Karpas-422 (cell line): ENCODE measurements at regions not wholly inside any gene's neighbourhood (a gene's known extent, or its start where the extent isn't known, plus 50 kb on each side); places are given as distances from the start of the nearest gene placed in this dataset.

Source experiments
- DNase-seq: peaks from one replicate; pipeline ENCODE4 v3.0.0-alpha.2; 2015
- H2AFZ ChIP-seq: fragments of 200-600 bp; sonication (generic); 2 replicates; pipeline ENCODE4 v1.6.1; 2014; ENCODE audit warnings: antibody characterized with exemption, low read length, mixed read lengths
- H3K27ac ChIP-seq: fragments of 200-600 bp; sonication (generic); 2 replicates; pipeline ENCODE4 v1.5.1; 2014; ENCODE audit warnings: mild to moderate bottlenecking, low read length, moderate library complexity
- H3K27me3 ChIP-seq: fragments of 200-600 bp; sonication (generic); 2 replicates; pipeline ENCODE4 v1.6.1; 2014; ENCODE audit warnings: low read length, mixed read lengths
- H3K36me3 ChIP-seq: fragments of 200-600 bp; sonication (generic); 2 replicates; pipeline ENCODE4 v1.6.1; 2014; ENCODE audit warnings: low read length, mixed read lengths; ENCODE audit not compliant: insufficient read depth
- H3K4me1 ChIP-seq: fragments of 200-600 bp; sonication (generic); 2 replicates; pipeline ENCODE4 v1.6.1; 2014; ENCODE audit warnings: mild to moderate bottlenecking, low read length, mixed read lengths
- H3K4me2 ChIP-seq: fragments of 200-600 bp; sonication (generic); 2 replicates; pipeline ENCODE4 v1.6.1; 2014; ENCODE audit warnings: low read length, low read depth, mild to moderate bottlenecking; ENCODE audit not compliant: poor library complexity, severe bottlenecking
- H3K4me3 ChIP-seq: fragments of 200-600 bp; sonication (generic); 2 replicates; pipeline ENCODE4 v1.5.1; 2014; ENCODE audit warnings: mild to moderate bottlenecking, antibody characterized with exemption, low read length, mixed read lengths
- H3K79me2 ChIP-seq: fragments of 200-600 bp; sonication (generic); 2 replicates; pipeline ENCODE4 v1.6.1; 2014; ENCODE audit warnings: mild to moderate bottlenecking, low read length, mixed read lengths
- H3K9ac ChIP-seq: fragments of 200-600 bp; sonication (generic); 2 replicates; pipeline ENCODE4 v1.6.0; 2014; ENCODE audit warnings: low read length
- H3K9me2 ChIP-seq: fragments of 200-600 bp; sonication (generic), shearing (Covaris generic); replicated peaks from 2 replicates; pipeline ENCODE4 v1.6.0; 2014; ENCODE audit warnings: mild to moderate bottlenecking, low read length, moderate library complexity; ENCODE audit not compliant: insufficient read depth
- H3K9me3 ChIP-seq: fragments of 300-700, 200-600 bp; sonication (generic); 2 replicates; pipeline ENCODE4 v1.6.1; 2014; ENCODE audit warnings: low read length, mixed read lengths
- H4K20me1 ChIP-seq: fragments of 200-600 bp; sonication (generic); 2 replicates; pipeline ENCODE4 v1.6.1; 2014; ENCODE audit warnings: mild to moderate bottlenecking, antibody characterized with exemption, low read length, low read depth; ENCODE audit not compliant: insufficient read depth

DNA sequence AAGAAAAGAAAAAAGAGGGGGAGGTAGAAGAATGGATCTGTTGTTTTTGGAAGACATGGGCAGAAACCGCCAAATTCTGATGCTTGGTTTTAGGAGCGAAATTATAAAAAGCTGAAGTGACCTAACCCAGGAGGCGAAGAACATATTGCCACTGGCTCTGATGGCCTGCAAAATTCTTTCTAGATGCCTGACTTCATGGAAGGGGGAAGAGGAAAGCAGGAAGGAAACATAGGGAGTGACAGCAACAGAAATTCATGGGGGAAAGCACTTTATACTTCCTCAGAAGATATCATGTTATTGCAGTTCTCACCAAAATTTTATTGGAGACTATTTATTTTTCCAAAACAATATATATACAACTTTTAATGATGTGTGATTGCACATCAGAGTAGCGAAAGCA, 213.5 kb downstream of the DLEU7 start:
- Histone ChIP-seq H4K20me1 (no peaks in the 10 kb centered on the region), H2AFZ (no peak overlapping the region)

DNA sequence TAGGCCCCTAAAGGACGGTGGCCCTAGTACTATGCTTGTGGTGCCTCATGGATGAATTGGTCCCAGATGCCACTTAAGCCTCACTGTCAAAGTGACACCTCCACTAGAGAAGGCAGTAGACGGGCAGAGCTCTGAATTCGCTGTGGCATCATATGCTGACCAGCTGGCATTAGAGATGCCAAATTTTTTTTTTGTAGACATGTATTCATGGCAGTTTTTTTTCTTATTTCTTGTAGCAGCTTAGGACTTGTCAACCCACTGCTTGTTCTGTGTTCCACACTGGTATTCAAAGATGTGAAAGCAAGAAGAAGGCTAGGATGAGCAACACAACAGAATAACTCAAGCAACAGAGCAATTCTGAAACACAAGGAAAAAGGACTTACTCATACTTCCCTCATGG, 212.5 kb downstream of the DLEU7 start:
- H4K20me1 ChIP-seq, result no peaks in the 10 kb centered on the region
- no peak overlapping the region for H3K4me3 ChIP-seq
- no peak overlapping the region for H3K9ac ChIP-seq
- H2AFZ ChIP-seq, result no peak overlapping the region
- peaks cover 28% of the 10 kb centered on the region for H3K4me1 ChIP-seq
- no peaks in the 10 kb centered on the region for H3K9me2 ChIP-seq
- DNase-seq, result no peak
- H3K4me2 ChIP-seq, result no peak overlapping the region
- no peak overlapping the region for H3K27ac ChIP-seq
- no peaks in the 10 kb centered on the region for H3K27me3 ChIP-seq
- no peaks in the 10 kb centered on the region for H3K9me3 ChIP-seq
- H3K36me3 ChIP-seq, result no peaks in the 10 kb centered on the region
- no peaks in the 10 kb centered on the region for H3K79me2 ChIP-seq

More for the DNA sequence above, 213.5 kb downstream of the DLEU7 start:
- H3K27me3 ChIP-seq, result no peaks in the 10 kb centered on the region
- H3K27ac ChIP-seq, result no peak overlapping the region
- no peak overlapping the region for H3K4me2 ChIP-seq
- no peaks in the 10 kb centered on the region for H3K9me2 ChIP-seq
- H3K9me3 ChIP-seq, result no peaks in the 10 kb centered on the region
- no peaks in the 10 kb centered on the region for H3K36me3 ChIP-seq
- H3K4me3 ChIP-seq, result no peak overlapping the region
- peaks cover 17% of the 10 kb centered on the region for H3K4me1 ChIP-seq
- DNase-seq, result no peak
- H3K79me2 ChIP-seq, result no peaks in the 10 kb centered on the region
- H3K9ac ChIP-seq, result no peak overlapping the region

DNA sequence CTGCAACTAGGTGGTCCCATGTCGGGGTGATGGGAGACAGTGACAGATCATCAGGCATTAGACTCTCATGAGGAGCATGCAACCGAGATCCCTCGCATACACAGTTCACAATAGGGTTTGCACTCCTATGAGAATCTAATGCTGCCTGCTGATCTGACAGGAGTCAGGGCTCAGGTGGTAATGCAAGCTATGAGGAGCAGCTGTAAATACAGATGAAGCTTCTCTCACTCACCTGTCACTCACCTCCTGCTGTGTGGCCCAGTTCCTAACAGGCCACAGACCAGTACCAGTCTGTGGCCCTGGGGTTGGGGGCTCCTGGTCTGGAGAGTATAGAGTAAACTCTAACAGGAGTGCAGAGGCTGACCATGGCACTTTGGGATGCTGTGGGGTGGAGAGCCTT, 209.2 kb downstream of the DLEU7 start:
- Histone ChIP-seq H2AFZ (0 out of 2 replicates have a peak overlapping the region, but pooled peaks have one; percentile 79), H3K9me2 (no peaks in the 10 kb centered on the region), H3K4me1 (peaks cover 41% of the 10 kb centered on the region), H3K36me3 (no peaks in the 10 kb centered on the region), H3K27ac (peak overlapping the region; percentile 90; the same call in 1 of the 2 replicates), H3K27me3 (no peaks in the 10 kb centered on the region), H4K20me1 (no peaks in the 10 kb centered on the region), H3K9me3 (no peaks in the 10 kb centered on the region), H3K4me2 (no peak overlapping the region), H3K4me3 (no peak overlapping the region), H3K79me2 (no peaks in the 10 kb centered on the region), H3K9ac (no peak overlapping the region)
- DNase-seq, result no peak

DNA sequence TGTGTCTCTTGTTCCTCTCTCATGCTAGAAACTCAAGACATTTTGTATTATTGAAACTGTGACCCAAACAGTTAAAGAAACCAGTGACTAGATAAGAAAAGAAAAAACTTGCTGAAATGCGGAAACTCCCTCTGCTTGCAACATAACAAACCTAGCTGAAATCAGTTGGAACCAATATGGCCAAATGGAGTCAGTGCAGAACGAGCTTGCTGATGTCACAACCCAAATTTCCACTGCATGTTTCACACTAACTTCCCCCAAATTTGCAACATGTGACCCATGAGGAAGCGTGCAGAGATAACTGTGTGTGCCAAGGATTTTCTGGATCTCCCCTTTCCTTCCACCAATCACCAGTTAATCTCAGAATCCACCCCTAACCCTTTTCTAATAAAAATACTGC, 208.0 kb downstream of the DLEU7 start:
- Histone ChIP-seq H3K4me2 (peak overlapping the region; percentile 69), H3K9me2 (no peaks in the 10 kb centered on the region), H3K79me2 (no peaks in the 10 kb centered on the region), H4K20me1 (no peaks in the 10 kb centered on the region), H3K27me3 (no peaks in the 10 kb centered on the region), H3K36me3 (no peaks in the 10 kb centered on the region), H3K4me3 (peak overlapping the region; percentile 34; the same call in 1 of the 2 replicates), H3K9ac (peak overlapping the region; percentile 21), H3K9me3 (no peaks in the 10 kb centered on the region), H3K4me1 (peaks cover 41% of the 10 kb centered on the region), H3K27ac (peak overlapping the region; percentile 90), H2AFZ (peak overlapping the region; percentile 79)
- DNase-seq, result peak; percentile 75

DNA sequence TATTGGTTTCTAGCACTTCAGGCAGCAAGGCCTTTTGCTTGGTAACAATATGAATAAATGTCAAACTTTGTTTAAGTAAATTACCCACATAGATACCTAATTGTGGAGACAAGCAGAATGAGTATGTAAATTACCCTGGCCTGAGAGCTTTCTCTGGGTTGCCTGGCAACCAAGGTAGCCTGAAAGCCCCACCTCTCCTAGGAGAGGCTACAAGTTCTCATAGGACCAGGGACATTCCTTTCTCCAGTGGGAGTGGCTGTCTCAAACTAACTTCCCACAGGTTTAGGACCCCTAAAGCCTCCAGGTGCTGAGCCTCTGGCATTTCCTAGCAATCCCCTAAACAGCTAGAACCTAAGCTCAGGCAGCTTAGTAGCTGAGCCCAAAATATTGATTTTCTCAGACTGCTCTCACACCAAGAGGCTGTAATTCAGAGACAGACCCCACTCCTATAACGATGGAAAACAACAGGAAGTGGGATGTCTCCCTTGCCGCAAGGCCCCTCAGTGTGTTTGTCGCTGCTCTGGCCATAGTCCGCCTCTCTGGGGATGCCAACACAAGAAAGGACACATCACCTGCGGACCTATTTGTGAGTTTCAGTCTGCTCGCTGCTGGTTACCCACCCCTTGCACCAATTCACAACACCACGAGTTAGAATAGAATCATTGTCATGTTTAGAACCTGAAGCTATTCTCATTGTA, 207.3 kb downstream of the DLEU7 start:
- H3K9ac ChIP-seq, result peak overlapping the region; percentile 26; the same call in 1 of the 2 replicates

DNA sequence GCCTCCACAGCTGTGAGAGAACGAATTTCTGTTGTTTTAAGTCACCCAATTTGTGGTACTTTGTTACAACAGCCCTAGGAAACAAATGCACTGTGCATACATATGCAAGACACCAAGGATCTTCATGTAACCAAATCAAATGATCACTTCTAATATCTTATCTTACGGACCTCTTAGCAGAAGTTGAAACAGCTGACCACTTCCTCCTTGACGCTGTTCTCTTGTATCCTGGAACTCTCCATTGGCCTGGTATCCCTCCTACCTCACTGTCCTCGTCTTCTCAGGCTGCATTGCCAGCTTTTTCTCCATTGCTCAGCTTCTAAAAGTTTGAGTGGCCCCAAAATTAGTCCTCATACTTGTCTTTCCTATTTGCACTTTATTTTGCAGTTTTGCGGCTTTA, 200.4 kb downstream of the DLEU7 start:
- H3K9ac ChIP-seq, result no peak overlapping the region
- H3K27me3 ChIP-seq, result no peaks in the 10 kb centered on the region
- H3K4me1 ChIP-seq, result no peaks in the 10 kb centered on the region
- H3K4me3 ChIP-seq, result no peak overlapping the region
- H4K20me1 ChIP-seq, result no peaks in the 10 kb centered on the region
- H3K9me2 ChIP-seq, result no peaks in the 10 kb centered on the region
- no peak overlapping the region for H2AFZ ChIP-seq
- no peaks in the 10 kb centered on the region for H3K79me2 ChIP-seq
- H3K27ac ChIP-seq, result no peak overlapping the region
- H3K9me3 ChIP-seq, result no peaks in the 10 kb centered on the region
- DNase-seq, result no peak
- H3K36me3 ChIP-seq, result no peaks in the 10 kb centered on the region
- no peak overlapping the region for H3K4me2 ChIP-seq

More for the DNA sequence above, 207.3 kb downstream of the DLEU7 start:
- Histone ChIP-seq H3K4me2 (peak overlapping the region; percentile 69), H3K27ac (peak overlapping the region; percentile 90), H3K79me2 (no peaks in the 10 kb centered on the region), H3K36me3 (no peaks in the 10 kb centered on the region), H3K27me3 (no peaks in the 10 kb centered on the region), H3K9me3 (no peaks in the 10 kb centered on the region), H3K9me2 (no peaks in the 10 kb centered on the region), H3K4me3 (peak overlapping the region; percentile 34; the same call in 1 of the 2 replicates), H2AFZ (peak overlapping the region; percentile 79; the same call in 1 of the 2 replicates), H3K4me1 (peaks cover 41% of the 10 kb centered on the region), H4K20me1 (no peaks in the 10 kb centered on the region)
- peak; percentile 87 for DNase-seq

DNA sequence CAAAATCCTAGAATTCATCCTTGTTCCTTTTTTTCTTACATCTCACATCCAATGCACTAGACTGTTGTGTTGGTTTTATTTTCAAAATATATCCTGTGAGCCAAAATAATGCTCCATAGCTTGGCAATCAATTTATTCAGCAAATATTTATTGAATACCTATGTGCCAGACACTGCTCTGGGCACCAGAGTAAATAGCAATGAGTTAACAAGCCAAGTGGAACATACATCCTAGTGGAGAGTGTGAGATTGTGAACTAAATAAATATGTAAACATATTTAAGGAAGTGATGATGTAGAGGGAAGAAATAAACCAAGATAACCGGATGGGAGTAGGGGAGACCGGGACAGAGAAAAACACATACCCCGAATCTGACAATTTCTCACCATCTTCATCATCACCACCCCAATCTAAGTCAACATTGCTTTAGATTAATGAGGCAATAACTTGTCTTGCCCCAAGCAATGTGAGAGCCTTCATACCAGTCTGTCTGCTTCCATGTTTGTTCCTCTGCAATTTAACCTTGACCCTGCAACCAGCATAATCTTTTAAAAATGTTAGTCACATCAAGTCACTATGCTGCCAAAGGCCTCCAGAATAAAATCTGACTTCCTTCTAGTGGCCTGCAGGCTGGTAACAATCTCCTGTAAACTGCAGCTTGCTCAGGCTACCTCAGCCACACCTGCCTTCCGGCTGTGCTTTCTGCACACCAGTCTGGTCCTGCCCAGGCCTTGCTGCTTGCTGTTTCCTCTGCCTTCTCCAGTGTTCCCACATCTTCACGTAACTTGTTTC, 199.2 kb downstream of the DLEU7 start:
- no peak overlapping the region for H3K9ac ChIP-seq
- no peak overlapping the region for H3K4me3 ChIP-seq
- no peaks in the 10 kb centered on the region for H3K9me2 ChIP-seq
- H3K4me1 ChIP-seq, result no peaks in the 10 kb centered on the region; the same call in 1 of the 2 replicates
- H3K27me3 ChIP-seq, result no peaks in the 10 kb centered on the region
- no peak overlapping the region for H3K27ac ChIP-seq
- no peak overlapping the region for H2AFZ ChIP-seq
- H3K9me3 ChIP-seq, result no peaks in the 10 kb centered on the region
- H3K36me3 ChIP-seq, result no peaks in the 10 kb centered on the region; the same call in 1 of the 2 replicates
- no peaks in the 10 kb centered on the region for H4K20me1 ChIP-seq
- no peaks in the 10 kb centered on the region for H3K79me2 ChIP-seq
- H3K4me2 ChIP-seq, result no peak overlapping the region
- no peak for DNase-seq

DNA sequence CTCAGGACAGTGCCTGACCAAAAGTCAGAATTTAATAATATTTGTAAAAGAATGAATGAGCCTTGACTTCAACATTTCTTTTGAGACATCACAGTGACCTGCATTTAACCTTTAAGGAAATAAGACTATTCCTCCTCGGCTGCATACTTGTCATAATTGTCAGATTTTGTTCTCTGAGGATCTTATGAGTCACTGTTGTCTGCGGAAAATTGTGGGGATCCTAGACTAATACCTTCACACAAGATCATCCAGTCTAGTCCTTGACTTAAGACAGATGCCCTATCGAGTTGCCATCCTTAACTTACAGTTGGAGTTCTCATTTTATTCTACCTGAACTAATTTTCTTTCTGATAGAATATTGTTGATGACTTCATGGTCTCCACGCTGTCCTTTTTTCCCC, 198.4 kb downstream of the DLEU7 start:
- DNase-seq, result no peak
- no peak overlapping the region for H3K9ac ChIP-seq
- H3K36me3 ChIP-seq, result no peaks in the 10 kb centered on the region; the same call in 1 of the 2 replicates
- no peak overlapping the region for H3K27ac ChIP-seq
- H3K4me3 ChIP-seq, result no peak overlapping the region
- no peaks in the 10 kb centered on the region for H4K20me1 ChIP-seq
- H3K9me2 ChIP-seq, result no peaks in the 10 kb centered on the region
- no peaks in the 10 kb centered on the region for H3K27me3 ChIP-seq
- H3K4me2 ChIP-seq, result no peak overlapping the region
- no peaks in the 10 kb centered on the region for H3K79me2 ChIP-seq
- no peaks in the 10 kb centered on the region for H3K9me3 ChIP-seq
- H2AFZ ChIP-seq, result no peak overlapping the region
- H3K4me1 ChIP-seq, result no peaks in the 10 kb centered on the region; the same call in 1 of the 2 replicates
